Ovary (tissue), 3 donors: ENCODE measurements at regions not wholly inside any gene's neighbourhood (a gene's known extent, or its start where the extent isn't known, plus 50 kb on each side); places are given as distances from the start of the nearest gene placed in this dataset.

Experiments used
- CTCF ChIP-seq, 3 donors: fragments of 450-650 bp in 2 of 3; fragments of 200-600 bp in 1 of 3; IDR thresholded peaks; one replicate each; pipeline versions ENCODE4 v1.5.1 to v1.8.0; 2016 to 2022; ENCODE audit warnings: antibody characterized with exemption in 3 of 3, mild to moderate bottlenecking in 1 of 3
- EP300 ChIP-seq: sonication (generic); formaldehyde crosslinking; IDR thresholded peaks from one replicate; pipeline ENCODE4 v1.6.1; 2017; ENCODE audit warnings: antibody characterized with exemption
- donor health status: DM: no; HTN: no; CAD: no.

DNA sequence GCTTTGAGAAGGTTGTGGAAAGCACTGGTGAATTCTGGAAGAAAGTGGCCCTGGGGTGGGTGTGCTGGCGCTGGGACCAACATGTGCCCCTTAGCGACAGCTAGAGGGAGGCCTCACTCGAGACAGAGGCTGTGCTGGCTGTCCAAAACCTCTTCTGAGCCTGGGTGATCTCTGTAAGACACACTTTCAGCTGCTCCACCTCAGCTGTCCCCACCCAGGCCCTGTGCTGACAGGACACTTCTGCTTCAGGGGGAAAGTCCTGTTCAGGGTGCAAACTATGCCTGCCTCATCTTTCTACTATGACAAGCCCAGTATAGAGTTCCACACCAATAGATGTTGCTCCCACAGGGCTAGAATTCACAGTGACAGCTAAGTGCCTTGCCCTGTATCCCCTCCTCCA is 426.4 kb downstream of the MED10 start:
- TF ChIP-seq CTCF (IDR thresholded peaks at IDR 0.05) (no peak), EP300 (no peak)
